ENCODE measurements at regions not wholly inside any gene's neighbourhood (a gene's known extent, or its start where the extent isn't known, plus 50 kb on each side); places are given as distances from the start of the nearest gene placed in this dataset.

GRCh38 chr5:98581112-98581997, 192.1 kb upstream of the RGMB start:
- TF ChIP-seq EZH2 (IDR thresholded peaks at IDR 0.05; ENCODE audit: insufficient read depth, low read length), result no peak
- no peak for TF ChIP-seq CTCF (IDR thresholded peaks at IDR 0.05; ENCODE audit: insufficient read depth, low read depth, low read length)
